Inflammatory macrophage treated with lipopolysaccharide for 1 hour (primary cell): ENCODE measurements at regions not wholly inside any gene's neighbourhood (a gene's known extent, or its start where the extent isn't known, plus 50 kb on each side); places are given as distances from the start of the nearest gene placed in this dataset.
"Not testable (repeated sequence)": the region's sequence is repeated elsewhere in the genome, so short reads cannot be mapped to it uniquely, and the experiment has no call there.

Experiments
- DNase-seq, 2 donors: peaks; one replicate each; pipeline ENCODE4 v3.0.0-alpha.2; 2020 to 2022

DNA sequence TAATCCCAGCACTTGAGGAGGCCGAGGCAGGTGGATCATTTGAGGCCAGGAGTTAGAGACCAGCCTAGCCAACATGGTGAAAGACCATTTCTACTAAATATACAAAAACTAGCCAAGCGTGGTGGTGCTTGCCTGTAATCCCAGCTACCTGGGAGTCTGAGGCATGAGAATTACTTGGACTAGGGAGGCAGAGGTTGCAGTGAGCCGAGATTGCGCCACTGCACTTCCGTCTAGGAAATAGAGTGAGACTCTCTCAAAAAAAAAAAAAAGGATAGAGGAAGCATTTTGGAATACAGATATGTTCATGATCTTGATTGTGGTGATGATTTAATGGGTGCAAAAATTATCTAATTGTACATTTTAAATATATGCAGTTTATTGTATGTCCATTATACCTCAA lies 67.8 kb upstream of the GBE1 start:
- not testable (repeated sequence) for DNase-seq

DNA sequence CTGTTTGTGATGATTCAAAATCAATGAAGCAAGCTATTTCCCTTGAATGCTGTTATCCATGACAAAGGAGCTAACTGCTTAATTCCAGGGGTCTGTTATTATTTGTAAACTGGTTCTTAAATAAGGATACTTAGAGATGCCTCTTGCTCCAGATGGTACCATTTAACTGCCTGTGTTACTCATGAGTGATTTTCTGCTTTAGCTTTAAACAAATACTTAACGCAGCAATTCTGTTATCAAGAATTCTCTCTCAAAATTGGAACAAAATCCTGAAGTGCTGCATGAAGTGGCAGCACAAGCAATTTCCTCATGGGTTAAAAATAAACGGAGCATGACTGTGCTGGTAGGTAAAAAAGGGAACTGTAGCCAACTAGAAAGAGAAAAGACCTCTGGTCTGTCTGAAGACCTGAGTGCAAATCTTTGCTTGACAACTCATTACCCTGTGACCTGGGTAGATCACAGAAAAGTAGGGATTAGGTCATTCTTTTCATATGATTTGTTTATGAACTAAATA lies 62.5 kb upstream of the GBE1 start:
- peak; percentile 64 to 85 for DNase-seq

DNA sequence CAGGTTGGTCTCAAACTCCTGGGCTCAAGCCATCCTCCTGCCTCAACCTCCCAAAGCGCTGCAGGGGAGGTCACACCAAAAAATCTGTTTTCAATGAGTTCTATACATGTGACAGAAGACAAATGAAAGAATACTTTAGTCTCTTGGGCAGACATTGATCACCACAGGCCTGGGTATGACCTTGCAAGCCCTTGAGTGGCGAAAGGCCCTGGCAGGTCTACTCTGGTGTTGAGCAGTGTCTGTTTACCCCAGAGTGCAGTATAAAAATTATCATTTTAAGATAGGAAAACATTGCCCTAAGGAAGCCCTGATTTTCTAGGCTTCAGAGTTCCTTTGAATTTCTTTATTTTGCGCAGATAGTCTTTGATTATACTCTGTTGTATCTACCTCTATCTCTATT lies 61.6 kb upstream of the GBE1 start:
- DNase-seq = no peak

DNA sequence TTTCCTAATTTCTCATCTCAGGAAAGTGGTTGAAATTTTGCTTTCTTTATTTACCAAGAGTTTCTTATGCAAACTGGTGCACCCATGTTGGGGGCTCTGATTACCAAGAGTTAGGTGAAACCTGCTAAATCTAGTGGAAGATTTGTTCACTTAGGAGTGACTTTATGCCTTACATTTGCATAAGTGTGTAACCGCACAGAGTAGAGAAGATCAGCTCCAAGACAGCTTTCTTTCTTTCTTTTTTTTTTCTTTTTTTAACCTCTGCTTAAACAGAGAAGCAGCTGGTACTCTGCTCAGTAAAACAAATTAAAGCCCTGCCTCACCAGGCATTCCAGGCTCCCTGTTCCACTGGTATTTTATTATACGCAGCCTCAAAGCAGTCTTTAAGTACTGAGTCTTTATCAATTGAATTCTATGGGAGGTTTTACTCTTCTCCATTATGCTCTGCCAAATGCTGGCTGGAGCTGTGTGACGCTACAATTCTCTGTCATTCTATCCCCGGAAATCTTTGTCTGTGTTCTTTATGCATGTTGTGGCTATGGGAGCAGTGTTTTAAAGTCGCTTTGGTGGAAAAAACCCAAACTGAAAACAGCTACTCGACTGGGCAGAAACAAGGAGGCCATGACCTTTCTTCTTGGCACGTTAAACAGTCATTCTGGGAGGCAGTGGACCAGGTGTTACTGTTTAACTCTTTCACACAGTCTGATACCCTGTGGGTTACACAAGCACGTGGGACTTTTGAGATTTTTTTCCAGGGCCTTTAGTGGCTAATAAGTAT lies 55.2 kb upstream of the GBE1 start:
- no peak for DNase-seq

DNA sequence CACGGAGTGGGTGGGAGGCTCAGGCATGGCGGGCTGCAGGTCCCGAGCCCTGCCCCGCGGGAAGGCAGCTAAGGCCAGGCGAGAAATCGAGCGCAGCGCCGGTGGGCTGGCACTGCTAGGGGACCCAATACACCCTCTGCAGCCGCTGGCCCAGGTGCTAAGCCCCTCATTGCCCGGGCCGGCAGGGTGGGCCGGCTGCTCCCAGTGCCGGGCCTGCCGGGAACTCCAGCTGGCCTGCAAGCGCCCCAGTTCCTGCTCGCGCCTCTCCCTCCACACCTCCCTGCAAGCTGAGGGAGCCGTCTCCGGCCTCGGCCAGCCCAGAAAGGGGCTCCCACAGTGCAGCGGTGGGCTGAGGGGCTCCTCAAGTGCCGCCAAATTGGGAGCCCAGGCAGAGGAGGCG lies 50.7 kb upstream of the GBE1 start:
- not testable (repeated sequence) for DNase-seq
